ENCODE measurements at regions not wholly inside any gene's neighbourhood (a gene's known extent, or its start where the extent isn't known, plus 50 kb on each side); places are given as distances from the start of the nearest gene placed in this dataset.

DNA sequence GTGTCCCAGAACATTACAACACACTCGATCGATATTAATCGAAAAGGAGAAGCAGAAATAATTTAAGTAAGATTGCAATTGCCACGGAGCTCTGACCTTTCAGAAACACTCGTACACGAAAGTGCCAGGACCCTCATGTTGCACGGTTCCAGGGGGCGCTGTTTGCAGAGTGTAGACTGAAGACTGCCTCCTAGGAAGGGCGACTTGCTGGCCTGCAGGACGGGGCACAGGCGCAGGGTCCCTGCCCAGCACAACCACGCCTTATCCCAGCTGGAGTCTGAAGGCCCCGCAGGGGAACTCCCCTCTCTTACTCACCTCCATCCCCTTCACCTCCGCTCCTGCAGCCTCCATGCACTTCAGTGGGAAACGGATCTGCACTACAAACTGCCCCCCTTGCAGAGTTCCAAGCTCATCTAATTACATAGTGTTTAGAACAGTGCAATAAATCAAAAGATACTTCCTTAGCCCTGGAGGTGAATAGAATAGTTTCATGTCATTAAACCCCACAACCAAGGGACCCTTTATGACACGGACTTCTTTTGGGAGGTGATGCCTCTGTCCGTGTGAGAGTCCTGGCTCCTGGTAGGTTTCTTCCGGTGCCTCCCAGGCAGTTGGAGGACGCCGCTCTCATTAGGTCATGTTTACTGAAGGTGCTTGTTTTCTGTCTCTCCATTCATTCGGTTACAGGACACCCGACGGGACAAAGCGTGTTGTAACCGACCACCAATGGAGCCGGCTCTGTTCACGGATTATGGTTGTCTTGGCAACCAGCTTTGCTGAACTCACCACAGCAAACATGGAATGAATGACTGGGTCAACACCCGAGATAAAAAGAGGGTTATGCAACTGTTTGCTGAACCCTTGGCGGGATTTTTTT lies 262.2 kb downstream of the BAMBI start:
- intact Hi-C loops (cut with DNase I) = no loop called here
- no peaks in the 10 kb centered on the region for H3K9me3 ChIP-seq
- H3K4me3 ChIP-seq = no peak overlapping the region
- ATAC-seq (peak; percentile 90), DNase-seq (peak; percentile 68)
- peak overlapping the region; percentile 48 for H3K27ac ChIP-seq
- TF ChIP-seq, protein P1, sequence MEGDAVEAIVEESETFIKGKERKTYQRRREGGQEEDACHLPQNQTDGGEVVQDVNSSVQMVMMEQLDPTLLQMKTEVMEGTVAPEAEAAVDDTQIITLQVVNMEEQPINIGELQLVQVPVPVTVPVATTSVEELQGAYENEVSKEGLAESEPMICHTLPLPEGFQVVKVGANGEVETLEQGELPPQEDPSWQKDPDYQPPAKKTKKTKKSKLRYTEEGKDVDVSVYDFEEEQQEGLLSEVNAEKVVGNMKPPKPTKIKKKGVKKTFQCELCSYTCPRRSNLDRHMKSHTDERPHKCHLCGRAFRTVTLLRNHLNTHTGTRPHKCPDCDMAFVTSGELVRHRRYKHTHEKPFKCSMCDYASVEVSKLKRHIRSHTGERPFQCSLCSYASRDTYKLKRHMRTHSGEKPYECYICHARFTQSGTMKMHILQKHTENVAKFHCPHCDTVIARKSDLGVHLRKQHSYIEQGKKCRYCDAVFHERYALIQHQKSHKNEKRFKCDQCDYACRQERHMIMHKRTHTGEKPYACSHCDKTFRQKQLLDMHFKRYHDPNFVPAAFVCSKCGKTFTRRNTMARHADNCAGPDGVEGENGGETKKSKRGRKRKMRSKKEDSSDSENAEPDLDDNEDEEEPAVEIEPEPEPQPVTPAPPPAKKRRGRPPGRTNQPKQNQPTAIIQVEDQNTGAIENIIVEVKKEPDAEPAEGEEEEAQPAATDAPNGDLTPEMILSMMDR (IDR thresholded peaks at IDR 0.05) = peak; percentile 13
- peaks cover 14% of the 10 kb centered on the region for H3K4me1 ChIP-seq
- H3K36me3 ChIP-seq = no peaks in the 10 kb centered on the region
- no peaks in the 10 kb centered on the region for H3K27me3 ChIP-seq

DNA sequence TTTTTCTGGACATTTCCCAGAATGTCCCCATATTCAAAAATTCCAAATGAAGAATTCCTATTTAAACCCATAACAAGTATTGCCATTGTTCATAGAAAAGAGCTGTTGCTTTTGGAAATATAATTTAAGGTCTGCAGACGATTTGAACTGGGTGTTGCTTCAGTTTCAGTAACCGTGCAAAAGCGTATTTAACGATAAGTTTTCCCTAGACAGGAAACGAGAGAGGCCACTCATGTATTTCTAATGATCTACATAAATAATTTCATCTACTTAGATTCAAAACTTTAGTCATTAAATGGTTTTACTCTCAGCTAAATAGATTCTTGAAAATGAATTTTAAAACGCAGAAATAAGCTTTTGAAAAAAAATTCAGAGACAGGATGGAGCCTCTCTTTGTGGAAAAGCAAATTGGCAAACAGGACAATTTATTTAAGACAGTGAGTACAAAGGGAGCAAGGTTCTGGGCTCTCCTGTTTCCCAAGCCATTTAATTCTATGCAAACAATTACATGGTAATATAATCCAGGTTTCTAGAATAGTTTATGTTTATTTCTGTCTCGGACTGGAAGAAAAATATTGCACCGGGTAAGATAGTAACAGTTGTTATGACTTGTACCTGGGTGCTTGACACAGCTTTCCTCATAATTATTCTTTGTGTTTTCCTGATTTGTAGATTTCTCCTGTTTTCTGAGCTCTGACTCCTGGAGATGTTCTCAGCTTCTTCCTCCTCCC lies 263.0 kb downstream of the BAMBI start:
- ATAC-seq = no peak
- TF ChIP-seq, protein P1 (IDR thresholded peaks at IDR 0.05) = no peak
- no peaks in the 10 kb centered on the region for H3K9me3 ChIP-seq
- no peaks in the 10 kb centered on the region for H3K36me3 ChIP-seq
- peak overlapping the region; percentile 38 for H3K27ac ChIP-seq
- H3K4me3 ChIP-seq = no peak overlapping the region
- DNase-seq = no peak
- H3K4me1 ChIP-seq = peaks cover 14% of the 10 kb centered on the region
- H3K27me3 ChIP-seq = no peaks in the 10 kb centered on the region
- intact Hi-C loops (cut with DNase I) = no loop called here

DNA sequence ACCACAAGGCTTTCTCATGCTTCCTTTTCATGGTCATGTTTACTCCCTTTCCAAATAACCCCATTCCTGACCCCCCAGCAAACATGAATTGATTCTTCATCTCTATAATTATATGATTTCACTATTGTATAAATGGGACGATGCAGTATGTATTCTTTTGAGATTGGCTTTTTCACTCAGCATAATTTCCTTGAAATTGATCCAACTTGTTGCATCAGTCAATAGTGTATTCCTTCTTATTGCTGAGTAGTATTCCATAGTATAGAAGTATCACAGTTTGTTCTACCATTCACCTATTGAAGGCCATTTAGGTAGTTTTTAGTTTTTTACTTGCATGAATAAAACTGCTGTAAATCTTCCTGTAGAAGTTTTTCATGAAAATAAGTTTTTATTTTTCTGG lies 264.7 kb downstream of the BAMBI start:
- H3K4me3 ChIP-seq = no peak overlapping the region
- no peaks in the 10 kb centered on the region for H3K27me3 ChIP-seq
- peaks cover 17% of the 10 kb centered on the region for H3K4me1 ChIP-seq
- intact Hi-C loops (cut with DNase I) = no loop called here
- no peaks in the 10 kb centered on the region for H3K9me3 ChIP-seq
- DNase-seq = no peak
- no peak for ATAC-seq
- no peak overlapping the region for H3K27ac ChIP-seq
- TF ChIP-seq, protein P1 (IDR thresholded peaks at IDR 0.05) = no peak
- H3K36me3 ChIP-seq = no peaks in the 10 kb centered on the region

DNA sequence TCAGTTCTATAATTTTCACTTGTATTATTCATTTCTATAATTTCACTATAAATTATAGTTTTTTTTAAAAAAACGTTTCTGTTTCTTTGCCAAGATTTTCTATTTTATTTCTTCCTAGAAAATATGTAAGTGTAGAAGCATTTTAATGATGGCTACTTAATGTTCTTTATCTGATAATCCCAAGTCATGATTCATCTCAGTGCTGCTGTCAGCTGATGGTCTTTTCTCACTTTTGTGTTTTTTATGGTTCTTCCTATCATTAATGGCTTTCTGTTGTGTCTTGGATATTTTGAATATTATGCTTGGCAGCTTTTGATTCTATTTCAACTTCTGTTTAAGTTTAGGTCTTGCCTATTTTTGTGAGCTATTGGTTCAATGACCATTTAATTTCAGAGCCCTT lies 268.6 kb downstream of the BAMBI start:
- H3K27ac ChIP-seq = no peak overlapping the region
- ATAC-seq = no peak

DNA sequence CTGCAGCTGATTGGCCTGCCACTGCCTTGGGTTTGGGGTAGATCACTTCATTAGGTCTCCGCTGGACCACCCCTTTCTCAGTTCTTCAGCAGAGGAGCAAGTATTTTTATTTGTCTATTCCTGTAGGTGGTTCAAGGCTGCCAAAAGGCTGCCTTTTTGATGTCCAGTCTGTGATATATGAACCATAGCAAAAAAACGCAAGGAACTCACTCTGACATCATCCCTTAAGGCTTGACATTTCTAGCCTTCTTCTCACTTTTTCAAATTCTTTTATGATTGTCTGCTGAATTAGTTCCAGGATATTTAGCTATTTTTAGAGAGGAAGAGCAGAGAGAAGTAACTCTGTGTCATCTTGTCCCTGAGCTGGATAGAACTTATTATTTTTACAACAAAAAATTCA lies 269.2 kb downstream of the BAMBI start:
- DNase-seq (no peak), ATAC-seq (no peak)
- Histone ChIP-seq H3K27ac (no peak overlapping the region), H3K4me1 (peaks cover 4% of the 10 kb centered on the region), H3K4me3 (no peak overlapping the region), H3K9me3 (no peaks in the 10 kb centered on the region), H3K36me3 (no peaks in the 10 kb centered on the region), H3K27me3 (no peaks in the 10 kb centered on the region)
- intact Hi-C loops (cut with DNase I) = no loop called here
- TF ChIP-seq, protein P1 (IDR thresholded peaks at IDR 0.05) = no peak

More for the DNA sequence above, 268.6 kb downstream of the BAMBI start:
- intact Hi-C loops (cut with DNase I) = no loop called here
- H3K9me3 ChIP-seq = no peaks in the 10 kb centered on the region
- no peaks in the 10 kb centered on the region for H3K27me3 ChIP-seq
- no peak overlapping the region for H3K4me3 ChIP-seq
- peaks cover 4% of the 10 kb centered on the region for H3K4me1 ChIP-seq
- DNase-seq = no peak
- no peaks in the 10 kb centered on the region for H3K36me3 ChIP-seq
- TF ChIP-seq, protein P1 (IDR thresholded peaks at IDR 0.05) = no peak

All from upper lobe of right lung (tissue), 1 donor.